ENCODE measurements at regions not wholly inside any gene's neighbourhood (a gene's known extent, or its start where the extent isn't known, plus 50 kb on each side); places are given as distances from the start of the nearest gene placed in this dataset.
A peak's percentile ranks its signal among the peaks of the same experiment; 100 is the strongest.
"Not testable (repeated sequence)": the region's sequence is repeated elsewhere in the genome, so short reads cannot be mapped to it uniquely, and the experiment has no call there.

DNA sequence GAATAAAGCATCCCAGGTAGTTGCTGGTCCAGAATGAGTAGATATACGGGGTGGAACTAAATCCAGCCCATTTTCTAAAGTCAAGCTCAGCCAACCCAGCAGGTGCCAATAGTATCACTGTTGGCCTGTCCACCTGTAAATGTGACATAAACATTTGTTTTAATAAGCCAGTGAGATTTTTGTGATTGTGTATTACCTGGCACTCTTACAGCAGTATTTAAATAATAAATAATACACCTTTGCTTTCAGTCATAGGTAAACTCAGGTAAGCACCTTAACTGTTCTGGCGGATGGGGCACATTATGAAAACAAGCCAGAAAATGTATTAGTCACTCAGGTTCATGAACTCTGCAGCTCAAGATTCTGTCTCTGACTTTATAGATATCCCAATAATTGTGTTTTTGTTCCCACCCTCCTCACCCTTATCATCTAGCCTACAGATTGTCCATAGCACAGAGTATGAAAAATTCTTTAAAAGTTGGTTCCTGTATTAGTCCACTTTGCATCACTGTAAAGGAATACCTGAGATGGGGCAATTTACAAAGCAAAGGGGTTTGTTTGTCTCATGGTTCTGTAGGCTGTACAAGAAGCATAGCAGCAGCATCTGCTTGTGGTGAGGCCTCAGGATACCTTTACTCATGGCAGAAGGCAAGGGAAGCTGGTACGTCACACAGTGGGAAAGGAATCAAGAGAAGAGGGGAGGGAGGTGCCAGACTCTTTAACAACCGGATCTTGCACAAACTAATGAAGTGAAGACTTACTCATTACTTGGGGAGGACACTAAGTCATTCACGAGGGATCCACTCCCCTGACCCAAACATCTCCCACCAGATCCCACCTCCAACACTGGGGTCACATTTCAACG lies 73.0 kb upstream of the CYRIA start:
- in situ Hi-C loops (cut with HindIII; ENCODE audit: low pct_unique_long_range_greater_than_20kb, low sequenced_read_pairs) = no loop called here
- DNase-seq (ENCODE audit: low read depth, low spot score) = no peak

DNA sequence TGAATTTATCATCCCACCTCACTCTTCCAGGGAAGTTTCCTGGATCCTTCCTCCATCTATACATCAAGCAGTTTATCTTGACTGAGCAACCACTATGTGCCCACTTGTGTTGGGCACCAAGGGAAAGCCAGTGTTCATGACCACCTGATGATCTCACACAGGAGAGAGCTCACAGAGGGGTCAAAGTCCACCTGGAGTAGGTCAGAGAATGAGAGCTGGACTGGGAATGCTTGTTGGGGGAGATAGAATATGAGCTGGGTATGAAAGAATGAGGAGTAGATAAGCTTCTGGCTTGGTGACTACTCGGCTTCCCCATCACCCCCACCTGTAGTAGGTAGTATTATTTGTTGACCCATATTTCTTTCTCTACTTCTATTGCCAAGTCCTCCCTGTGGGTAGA lies 72.2 kb upstream of the CYRIA start:
- in situ Hi-C loops (cut with HindIII; ENCODE audit: low pct_unique_long_range_greater_than_20kb, low sequenced_read_pairs) = no loop called here
- DNase-seq (ENCODE audit: low read depth, low spot score) = no peak

DNA sequence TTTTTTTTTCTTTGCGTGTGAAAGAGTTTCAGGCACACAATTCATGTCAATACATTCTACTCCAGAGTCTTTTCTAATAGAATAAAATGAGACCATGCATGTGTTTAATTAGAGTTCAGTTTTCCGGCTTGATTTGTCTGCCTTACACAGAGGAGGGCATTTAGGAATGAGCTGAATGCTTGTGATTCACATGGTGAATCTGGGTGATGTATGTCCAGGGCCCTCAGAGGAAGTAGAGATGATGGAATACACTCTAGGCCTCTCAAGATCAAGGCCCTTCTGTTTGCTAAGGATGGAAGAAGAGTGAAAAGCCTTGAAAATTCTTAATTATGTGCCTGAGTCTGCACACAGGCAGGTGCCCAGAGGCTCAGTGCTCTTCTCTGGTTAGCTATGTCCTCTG lies 71.0 kb upstream of the CYRIA start:
- in situ Hi-C loops (cut with HindIII; ENCODE audit: low pct_unique_long_range_greater_than_20kb, low sequenced_read_pairs) = no loop called here
- DNase-seq (ENCODE audit: low read depth, low spot score) = no peak

DNA sequence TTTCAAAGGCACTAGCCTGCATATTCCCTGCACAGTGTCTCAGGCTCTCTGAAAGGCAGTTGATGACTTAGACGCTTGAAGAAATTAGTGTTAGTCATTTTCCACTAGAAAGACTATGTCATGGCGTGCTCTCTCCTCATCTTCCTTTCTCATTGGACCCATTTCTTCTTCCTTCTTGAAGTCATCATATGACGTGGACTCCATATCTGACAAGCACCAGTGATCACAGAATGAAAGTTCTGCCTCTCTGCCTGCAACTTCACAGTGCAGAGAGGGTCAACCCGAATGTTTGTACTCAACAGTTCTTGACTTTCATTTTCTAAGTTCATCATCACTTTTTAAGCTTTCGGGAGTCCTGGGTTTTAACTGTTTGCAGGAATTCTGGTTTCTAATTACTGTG lies 63.7 kb upstream of the CYRIA start:
- in situ Hi-C loops (cut with HindIII; ENCODE audit: low pct_unique_long_range_greater_than_20kb, low sequenced_read_pairs) = no loop called here
- DNase-seq (ENCODE audit: low read depth, low spot score) = no peak

DNA sequence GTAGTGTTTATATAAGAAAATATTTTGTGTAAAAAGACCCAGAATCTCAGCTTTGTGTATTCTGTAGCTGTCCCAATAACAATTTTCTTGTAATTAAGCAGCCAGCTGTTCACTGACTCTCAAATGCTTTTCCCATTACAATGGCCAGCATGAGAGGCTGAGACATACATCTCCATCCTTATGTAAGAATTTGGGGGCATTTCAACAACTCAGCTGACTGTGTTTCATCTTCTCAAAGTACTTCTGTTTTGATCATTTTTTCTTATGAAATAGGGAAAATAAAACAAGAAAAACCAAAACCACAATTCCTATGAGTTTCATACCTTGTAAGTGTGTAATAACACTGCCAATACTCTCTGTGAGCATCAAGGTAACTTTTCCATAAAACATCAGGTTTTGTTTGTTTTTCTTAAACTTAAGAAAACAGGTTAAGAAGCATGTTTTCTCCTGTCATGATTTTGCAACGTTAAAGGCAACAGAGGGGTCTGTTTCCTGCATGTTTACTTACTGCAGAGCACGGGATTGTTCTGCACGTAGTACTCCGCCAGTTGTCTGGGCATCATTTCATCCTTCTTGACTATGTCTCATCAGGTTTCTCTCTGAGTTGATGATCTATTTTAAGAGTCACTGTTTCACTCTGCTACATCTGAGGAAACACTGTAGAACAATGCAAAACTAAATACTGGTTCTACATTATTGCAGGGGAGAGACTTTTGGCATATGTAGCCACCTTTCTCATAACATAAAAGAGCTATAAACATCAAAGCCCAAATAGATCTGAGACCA lies 62.9 kb upstream of the CYRIA start:
- in situ Hi-C loops (cut with HindIII; ENCODE audit: low pct_unique_long_range_greater_than_20kb, low sequenced_read_pairs) = no loop called here
- no peak for DNase-seq (ENCODE audit: low read depth, low spot score)

DNA sequence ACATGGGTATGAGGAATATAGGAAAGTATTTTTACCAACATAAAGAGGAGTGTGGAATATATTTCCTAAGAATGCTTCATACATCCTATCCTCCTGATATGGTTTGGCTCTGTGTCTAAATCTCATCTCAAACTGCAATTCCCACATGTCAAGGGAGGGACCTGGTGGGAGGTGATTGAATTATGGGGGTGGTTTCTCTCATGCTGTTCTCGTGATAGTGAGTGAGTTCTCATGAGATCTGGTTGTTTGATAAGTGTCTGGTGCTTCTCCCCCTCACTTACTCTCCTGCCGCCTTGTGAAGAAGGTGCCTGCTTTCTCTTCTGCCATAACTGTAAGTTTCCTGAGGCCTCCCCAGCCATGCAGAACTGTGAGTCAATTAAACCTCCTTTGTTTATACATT lies 62.2 kb upstream of the CYRIA start:
- DNase-seq (ENCODE audit: low read depth, low spot score); in situ Hi-C loops (cut with HindIII; ENCODE audit: low pct_unique_long_range_greater_than_20kb, low sequenced_read_pairs): not testable (repeated sequence)

DNA sequence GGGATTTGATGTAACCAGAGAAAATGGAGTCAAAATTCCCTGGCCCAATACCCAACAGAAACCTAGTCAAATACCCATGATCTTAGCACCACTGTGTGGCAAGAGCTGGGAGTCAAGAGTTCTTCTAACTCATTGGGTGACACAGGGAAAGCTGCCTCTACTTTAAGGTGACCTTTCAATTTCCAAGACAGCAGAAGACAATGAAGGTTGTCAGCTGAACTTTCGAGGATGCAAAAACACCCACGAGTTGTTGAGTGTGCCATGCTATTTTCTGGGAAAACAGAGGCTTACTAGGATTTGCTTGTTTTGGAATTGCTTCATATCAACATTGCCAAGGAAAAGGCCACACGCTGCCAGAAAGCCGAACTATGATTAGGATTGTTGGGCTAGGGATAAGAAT lies 61.6 kb upstream of the CYRIA start:
- peak; percentile 52 for DNase-seq (ENCODE audit: low read depth, low spot score)
- in situ Hi-C loops (cut with HindIII; ENCODE audit: low pct_unique_long_range_greater_than_20kb, low sequenced_read_pairs) = no loop called here

DNA sequence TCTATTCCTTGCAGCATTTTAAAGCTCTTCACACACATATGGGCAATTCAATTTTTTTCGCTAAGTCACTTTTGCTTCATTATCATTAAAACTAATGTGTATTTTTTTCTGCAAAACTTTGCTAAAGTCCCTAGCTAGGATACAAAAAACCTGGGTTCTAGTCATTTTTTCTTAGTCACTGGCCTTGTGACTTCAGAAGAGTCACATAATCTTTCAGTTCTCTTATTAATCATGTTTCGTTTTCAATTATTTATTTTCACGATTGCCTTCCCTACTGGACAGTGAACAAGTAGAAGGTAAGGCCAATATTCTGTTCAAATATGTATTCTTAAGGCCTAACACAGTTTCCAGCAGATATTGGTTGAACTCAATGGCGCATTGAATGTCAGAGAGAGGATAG lies 60.9 kb upstream of the CYRIA start:
- in situ Hi-C loops (cut with HindIII; ENCODE audit: low pct_unique_long_range_greater_than_20kb, low sequenced_read_pairs) = no loop called here
- no peak for DNase-seq (ENCODE audit: low read depth, low spot score)

DNA sequence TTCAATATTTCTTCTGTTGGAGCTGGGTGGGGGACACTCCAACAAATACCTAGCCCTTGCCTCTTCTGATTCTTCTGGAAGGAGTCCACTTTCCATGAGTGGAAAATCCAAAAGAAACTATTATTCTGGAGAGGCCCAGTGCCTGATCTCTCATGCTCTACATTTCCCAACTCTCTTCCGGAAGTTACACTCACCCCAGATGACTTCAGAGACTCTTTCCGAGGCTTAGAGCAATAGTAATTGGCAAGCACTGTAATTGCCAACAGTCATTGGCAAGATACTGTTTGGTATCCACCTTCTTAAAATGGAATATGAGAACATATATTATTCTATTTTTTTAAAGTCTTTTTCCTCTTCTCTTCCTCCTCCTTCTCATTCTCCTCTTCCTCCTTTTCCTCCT lies 60.5 kb upstream of the CYRIA start:
- in situ Hi-C loops (cut with HindIII; ENCODE audit: low pct_unique_long_range_greater_than_20kb, low sequenced_read_pairs) = no loop called here
- DNase-seq (ENCODE audit: low read depth, low spot score) = no peak

DNA sequence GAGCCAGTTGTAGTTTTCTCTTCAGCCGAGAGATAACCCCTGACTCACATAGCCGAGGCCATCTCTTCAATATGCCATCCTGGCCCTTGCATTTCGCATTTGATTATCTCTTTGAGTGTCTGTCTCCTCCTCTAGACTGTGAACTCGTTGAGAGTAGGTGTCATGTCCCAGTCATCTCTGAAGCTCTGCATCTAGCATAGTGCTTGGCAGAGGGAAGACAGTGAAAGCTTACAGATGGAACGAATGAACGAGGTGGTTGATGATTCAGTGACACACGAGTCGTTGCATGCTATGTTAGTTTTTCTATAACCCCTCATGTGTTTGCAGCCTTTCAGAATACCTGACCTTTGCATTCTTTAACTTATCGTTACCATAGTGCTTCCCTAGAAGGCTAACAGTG lies 59.9 kb upstream of the CYRIA start:
- no peak for DNase-seq (ENCODE audit: low read depth, low spot score)
- in situ Hi-C loops (cut with HindIII; ENCODE audit: low pct_unique_long_range_greater_than_20kb, low sequenced_read_pairs) = no loop called here

DNA sequence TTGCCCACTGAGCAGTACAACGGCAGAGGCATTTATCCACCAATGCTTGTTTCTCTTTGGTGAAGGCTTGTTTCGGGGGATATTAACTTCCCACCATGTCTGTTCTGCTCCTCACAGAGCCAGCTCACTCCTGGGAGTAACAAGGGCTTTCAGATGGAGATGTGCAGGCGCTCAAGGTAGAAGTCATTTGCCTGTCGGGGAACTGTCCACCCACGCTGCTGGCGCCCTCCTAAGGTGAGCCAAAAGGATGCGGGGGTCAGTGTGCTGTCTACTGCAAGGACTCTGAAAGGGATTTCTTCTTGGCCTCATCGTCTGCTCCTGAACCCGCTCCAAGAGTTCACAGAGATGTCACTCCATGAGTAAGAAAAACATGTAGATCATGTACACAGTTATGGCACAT lies 57.0 kb upstream of the CYRIA start:
- no peak for DNase-seq (ENCODE audit: low read depth, low spot score)
- in situ Hi-C loops (cut with HindIII; ENCODE audit: low pct_unique_long_range_greater_than_20kb, low sequenced_read_pairs) = no loop called here

DNA sequence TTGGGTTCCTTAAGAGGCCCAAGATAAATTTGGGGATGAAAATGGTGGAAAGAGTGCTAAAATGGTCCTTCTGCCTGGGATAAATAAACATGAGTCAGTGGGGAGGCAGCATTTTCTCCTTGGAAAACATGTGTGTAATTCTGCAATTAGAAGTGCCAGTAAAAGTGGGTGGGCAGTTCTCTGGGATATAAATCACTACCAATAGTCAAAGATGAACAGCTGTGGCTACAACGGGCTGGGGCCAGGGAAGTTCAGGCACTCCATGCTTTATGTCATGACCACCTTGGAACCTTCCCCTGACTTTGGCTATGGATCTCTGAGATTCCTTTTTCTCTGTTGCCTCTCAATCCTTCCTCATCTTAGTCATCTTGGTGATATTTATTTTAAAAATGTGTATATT lies 56.5 kb upstream of the CYRIA start:
- in situ Hi-C loops (cut with HindIII; ENCODE audit: low pct_unique_long_range_greater_than_20kb, low sequenced_read_pairs) = no loop called here

DNA sequence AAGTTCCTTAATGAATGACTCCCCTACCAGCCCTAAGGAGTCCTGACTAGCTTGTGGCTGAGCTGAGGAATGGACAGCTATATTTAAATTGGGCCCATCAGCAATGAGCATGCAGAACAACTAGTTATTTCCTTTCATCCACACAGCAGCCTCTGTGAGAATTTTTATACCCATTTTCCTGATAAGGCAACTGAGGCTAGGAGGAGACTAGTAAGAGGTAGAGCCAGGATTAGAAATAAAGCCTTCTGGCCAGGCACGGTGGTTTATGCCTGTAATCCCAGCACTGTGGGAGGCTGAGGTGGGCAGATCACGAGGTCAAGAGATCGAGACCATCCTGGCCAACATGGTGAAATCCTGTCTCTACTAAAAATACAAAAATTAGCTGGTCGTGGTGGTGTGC lies 55.9 kb upstream of the CYRIA start:
- in situ Hi-C loops (cut with HindIII; ENCODE audit: low pct_unique_long_range_greater_than_20kb, low sequenced_read_pairs) = not testable (repeated sequence)

More for the DNA sequence above, 56.5 kb upstream of the CYRIA start:
- DNase-seq (ENCODE audit: low read depth, low spot score) = no peak

DNA sequence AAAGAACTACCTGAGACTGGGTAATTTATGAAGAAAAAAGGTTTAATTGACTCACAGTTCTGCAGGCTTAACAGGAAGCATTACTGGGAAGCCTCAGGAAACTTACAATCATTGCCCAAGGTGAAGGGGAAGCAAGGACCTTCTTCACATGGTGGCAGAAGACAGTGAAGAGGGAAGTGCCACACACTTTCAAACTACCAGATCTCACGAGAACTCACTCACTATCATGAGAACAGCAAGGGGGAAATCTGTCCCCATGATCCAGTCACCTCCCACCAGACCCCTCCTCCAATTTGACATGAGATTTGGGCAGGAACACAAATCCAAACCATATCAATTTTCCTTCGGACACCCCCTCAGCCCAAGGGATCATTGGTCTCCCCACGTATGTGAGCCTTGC lies 55.1 kb upstream of the CYRIA start:
- DNase-seq (ENCODE audit: low read depth, low spot score); in situ Hi-C loops (cut with HindIII; ENCODE audit: low pct_unique_long_range_greater_than_20kb, low sequenced_read_pairs): not testable (repeated sequence)

More for the DNA sequence above, 55.9 kb upstream of the CYRIA start:
- not testable (repeated sequence) for DNase-seq (ENCODE audit: low read depth, low spot score)

DNA sequence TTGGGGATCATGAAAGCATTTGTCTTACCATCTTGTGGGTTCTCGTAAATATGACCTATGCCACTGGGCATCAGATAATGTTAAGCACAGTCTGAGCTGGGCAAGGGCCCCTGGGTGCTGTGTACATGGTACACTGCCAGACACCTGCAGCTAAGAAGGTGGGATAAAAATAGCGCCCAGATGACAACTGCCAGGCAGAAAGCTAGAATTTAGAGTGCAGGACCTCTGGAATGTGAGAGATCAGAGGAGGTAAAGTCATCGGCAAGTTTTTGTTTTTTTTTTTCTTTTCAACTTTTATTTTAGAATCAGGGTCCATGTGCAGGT lies 53.8 kb upstream of the CYRIA start:
- in situ Hi-C loops (cut with HindIII; ENCODE audit: low pct_unique_long_range_greater_than_20kb, low sequenced_read_pairs) = no loop called here
- DNase-seq (ENCODE audit: low read depth, low spot score) = no peak

DNA sequence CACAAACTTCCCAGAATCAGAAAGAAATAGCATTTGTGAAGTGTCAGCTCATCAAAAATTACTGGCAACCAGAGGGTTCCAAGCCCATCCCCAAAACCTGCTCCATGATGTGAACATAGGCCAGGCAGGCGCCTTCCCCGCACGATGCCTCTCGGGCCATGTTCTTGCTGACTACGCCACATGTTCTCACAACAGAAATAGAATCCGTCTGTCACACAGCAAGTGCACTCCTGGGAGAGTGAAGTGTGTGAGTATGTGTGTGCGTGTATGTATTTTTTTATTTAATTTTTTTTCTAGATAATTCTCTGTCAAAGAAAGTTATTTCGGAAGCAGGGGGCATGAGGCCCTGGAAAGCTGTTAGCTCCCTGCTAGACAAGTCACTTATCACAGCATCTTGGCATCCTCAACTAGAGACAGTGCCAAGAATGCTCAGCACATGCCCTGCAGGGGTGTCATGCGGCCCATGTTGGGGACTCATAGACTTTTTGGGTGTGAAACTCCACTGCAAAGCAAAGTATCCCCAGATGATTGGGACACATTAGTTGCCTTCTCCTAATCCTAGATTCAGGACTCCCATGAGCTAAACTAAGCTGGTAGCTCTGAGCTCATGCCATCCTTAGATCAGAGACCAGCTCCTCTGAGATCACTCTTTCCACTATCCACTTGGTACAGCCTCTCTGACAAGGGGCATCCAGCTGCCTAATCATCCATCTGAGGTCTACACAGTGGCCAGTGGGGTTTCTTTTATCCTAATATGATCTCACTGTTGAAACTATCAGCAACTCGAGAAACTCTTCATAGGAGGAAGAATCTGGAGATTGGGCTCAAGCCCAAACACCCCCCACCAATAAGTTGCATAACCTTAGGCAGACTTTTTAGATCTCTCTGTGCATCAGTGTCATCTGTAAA lies 53.2 kb upstream of the CYRIA start:
- no peak for DNase-seq (ENCODE audit: low read depth, low spot score)
- in situ Hi-C loops (cut with HindIII; ENCODE audit: low pct_unique_long_range_greater_than_20kb, low sequenced_read_pairs) = no loop called here

DNA sequence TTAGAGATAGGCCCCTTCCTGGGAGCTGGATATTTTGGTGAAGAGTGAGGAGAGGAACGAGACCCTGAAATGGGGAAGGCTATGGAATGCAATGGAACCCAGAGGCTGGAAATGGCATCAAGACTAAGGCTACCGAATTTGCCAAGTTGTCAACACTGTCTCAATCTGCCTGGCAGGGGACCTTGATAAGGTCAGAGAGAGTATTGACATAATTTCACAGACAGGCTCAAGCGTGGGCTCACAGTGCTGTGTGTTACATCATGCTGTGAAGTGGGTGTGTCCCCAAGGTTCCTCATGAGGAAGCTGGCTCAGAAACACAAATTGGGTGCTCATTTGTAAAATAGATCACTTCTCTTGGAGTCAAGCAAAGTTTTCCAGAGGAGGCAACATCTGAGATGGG lies 51.8 kb upstream of the CYRIA start:
- DNase-seq (ENCODE audit: low read depth, low spot score) = no peak
- in situ Hi-C loops (cut with HindIII; ENCODE audit: low pct_unique_long_range_greater_than_20kb, low sequenced_read_pairs) = no loop called here

DNA sequence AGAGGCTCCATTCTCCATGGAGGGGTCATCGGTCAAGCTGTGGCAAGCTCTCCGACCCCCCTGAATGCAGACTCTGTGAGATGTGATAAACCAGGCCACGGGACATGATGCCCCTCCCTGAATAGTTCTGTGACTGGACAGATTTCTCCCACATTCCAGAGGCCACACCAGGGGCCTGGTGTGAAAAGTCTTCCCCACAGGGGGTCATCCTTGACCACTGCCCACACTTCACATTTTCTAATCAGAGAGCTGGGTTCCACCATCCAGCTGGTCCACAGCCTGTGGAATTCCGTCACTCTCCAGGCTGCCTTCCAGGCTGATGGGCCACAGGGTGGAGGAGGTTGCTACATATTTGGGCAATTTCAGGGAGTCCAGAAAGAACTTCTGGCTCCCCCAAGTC lies 51.3 kb upstream of the CYRIA start:
- in situ Hi-C loops (cut with HindIII; ENCODE audit: low pct_unique_long_range_greater_than_20kb, low sequenced_read_pairs) = no loop called here

More for the DNA sequence above, 51.3 kb upstream of the CYRIA start:
- DNase-seq (ENCODE audit: low read depth, low spot score) = no peak
